NCI-H82 (cell line): ENCODE measurements at regions not wholly inside any gene's neighbourhood (a gene's known extent, or its start where the extent isn't known, plus 50 kb on each side); places are given as distances from the start of the nearest gene placed in this dataset.
"Not testable (repeated sequence)": the region's sequence is repeated elsewhere in the genome, so short reads cannot be mapped to it uniquely, and the experiment has no call there.

Source experiments
- DNase-seq: peaks from one replicate; lab custom pipeline; 2025; lab: John Stamatoyannopoulos, UW

DNA sequence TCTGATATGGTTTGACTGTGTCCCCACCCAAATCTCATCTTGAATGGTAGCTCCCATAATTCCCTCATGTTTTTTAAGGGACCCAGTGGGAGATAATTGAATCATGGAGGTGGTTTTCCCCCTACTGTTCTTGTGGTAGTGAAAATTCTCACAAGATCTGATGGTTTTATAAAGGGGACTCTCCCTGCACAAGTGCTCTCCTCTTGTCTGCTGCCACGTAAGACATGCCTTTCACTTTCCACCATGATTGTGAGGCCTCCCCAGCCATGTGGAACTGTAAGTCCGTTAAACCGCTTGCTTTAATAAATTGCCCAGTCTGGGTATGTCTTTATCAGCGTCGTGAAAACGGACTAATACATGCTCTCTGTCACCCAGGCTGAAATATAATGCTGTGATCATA, 200.9 kb upstream of the SLIT2 start:
- no peak for DNase-seq

DNA sequence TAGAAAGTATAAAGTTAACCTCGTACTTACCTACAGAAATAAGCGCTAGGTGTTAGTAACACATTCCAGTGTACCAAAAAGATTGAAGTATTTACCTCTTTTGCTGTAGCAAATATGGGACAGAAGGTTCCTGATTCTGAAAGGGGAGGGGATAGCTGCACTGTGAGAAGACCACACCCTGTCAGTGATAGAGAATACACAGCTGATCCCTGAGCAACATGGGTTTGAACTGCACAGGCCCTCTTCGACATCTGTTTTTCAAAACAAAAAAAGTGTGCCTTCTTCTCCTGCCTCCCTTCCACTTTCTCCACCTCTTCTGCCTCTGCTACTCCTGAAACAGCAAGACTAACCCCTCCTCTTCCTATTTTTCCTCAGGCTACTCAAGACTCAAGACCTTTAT, 201.8 kb upstream of the SLIT2 start:
- no peak for DNase-seq

DNA sequence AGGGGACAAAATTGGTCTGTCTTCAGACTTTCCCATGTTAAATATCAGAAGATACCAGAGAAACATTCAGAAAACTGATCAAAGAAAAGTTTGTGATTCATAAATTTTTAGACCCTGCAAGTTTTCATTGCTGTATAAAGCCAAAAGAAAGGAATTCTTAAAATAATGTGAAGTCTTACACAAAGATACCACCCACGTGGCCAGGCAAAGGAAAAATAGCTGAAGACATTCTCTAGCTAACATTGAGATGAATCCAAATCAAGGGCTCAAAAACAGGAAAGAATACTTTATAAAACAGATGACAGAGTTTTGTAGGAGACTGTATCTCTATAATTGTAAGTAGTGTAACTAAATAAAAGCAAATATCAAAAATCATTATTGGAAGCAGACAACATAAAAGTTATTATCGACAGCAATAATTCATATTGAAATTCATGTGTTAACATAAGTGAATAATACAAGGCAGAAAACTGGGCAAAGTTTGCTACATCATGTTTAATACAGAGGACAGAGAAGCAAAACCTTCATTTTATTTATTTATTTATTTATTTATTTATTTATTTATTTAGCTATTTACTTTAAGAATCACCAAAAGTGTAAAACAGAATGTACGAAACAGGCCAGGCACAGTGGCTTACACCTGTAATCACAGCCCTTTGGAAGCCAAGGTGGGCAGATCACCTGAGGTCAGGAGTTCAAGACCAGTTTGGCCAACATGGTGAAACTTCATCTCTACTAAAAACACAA, 204.6 kb upstream of the SLIT2 start:
- no peak for DNase-seq

DNA sequence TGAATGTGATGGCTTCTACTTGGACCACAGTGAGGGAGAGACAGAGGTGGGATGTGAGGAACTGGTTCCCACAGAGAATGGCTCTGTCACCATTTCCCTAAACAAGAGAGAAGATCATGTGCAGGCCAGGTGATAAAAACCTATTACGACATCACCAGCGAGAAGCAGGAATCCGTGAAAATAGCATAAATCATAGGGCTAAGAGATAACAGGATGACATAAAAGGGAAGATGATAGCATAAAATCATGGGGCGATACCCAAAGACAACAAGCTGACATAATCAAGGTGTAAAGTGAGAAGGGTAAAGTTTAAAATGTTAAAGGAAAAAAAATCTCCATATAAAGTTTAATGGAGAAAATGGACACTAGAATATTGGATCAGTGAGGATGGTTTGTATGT, 205.5 kb upstream of the SLIT2 start:
- DNase-seq: no peak

DNA sequence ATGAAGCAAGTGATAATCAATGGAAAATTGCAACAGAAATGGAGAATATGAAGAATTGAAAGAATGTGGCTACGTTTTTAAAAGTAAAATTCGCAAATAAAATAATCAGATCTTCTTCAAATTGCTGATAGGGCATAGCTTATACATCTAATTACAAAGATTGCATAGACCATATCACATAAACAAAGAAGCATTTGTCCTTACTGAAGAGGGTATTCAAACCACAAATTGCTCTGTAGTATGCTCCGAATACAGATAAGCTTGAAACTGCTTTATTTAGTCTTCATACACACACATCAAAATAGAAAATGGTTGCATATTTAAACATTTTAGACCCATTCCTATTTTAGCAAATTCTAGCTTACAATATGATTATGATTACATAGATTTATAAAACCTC, 206.7 kb upstream of the SLIT2 start:
- DNase-seq: no peak

DNA sequence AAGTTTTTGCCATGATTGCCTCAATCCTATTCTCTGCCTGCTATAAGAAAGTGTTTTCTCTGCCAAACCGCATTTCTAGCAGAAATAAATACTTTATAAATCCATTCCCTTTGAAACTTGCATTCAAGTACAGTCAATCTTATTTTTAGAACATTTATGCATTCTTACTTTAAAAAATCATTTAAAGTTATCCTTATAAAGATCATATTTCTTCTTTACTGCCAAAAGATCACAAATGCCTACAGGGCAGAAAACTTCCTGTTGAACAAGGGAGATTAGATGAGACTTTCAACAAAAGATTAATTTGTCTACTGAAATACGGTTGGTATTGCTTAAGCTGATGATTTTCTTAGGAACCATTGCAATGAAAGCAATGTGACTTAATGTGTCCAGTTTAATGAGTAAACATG, 207.2 kb upstream of the SLIT2 start:
- no peak for DNase-seq

DNA sequence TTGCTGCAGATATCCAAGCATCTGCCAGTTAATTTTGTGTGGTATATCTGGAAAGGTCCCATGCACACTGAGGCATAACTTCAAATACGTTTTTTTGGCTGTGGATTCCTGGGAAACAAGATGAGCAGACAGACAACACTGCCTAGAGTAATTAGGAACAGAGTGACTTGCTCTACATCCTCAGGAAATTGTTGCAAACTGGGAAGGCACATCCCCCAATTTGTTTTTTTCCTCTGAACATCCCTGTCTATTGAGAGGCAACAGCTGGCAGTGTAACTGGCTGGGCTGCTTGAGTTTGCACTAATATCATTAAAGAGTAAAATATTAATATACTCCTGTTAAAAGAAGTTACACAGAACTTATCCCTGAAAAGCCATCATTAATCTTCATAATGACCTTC, 207.7 kb upstream of the SLIT2 start:
- peak; percentile 14 for DNase-seq

DNA sequence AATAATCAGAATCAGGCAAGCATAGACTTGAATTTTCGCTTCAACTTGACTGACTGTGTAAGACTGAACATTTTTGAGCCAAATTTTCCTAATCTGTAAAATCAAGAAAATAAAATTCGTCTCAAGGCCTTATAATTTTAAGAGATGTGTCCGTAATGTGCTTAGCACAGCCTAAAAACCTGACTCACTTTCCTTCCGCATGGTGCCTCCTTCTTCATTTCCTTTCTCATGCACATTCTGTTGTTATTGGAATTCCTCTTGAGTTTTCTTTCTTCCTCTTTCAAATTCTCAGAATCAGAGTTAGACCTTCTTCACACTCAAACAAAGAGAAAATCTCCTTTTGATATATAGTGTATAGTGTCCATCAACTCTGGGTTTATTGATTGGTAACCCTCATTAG, 208.9 kb upstream of the SLIT2 start:
- DNase-seq: no peak

DNA sequence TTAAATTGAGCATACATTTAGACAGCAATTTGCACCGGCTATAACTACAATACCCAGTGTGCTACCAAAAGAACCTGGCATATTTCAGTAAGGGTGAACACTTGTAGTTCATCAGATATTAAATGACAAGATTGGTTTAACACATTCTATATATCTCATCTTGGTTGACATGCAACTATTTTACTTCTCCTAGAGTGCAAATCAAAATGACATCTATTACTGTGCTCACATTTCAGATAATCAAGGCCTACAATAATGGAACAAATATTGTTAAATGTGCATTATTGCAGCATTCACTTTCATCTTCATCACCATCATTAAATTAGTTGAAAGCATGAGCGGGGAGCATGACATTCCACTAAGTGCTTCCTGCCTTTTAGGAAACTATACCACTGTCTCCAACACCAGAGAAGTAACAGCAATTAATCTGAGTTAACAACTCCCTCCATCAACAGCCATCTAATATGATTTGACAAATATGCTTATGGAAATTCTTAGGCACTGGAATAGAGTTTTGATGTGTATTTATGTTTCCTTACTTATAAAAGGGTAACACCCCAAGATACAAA, 209.8 kb upstream of the SLIT2 start:
- no peak for DNase-seq

DNA sequence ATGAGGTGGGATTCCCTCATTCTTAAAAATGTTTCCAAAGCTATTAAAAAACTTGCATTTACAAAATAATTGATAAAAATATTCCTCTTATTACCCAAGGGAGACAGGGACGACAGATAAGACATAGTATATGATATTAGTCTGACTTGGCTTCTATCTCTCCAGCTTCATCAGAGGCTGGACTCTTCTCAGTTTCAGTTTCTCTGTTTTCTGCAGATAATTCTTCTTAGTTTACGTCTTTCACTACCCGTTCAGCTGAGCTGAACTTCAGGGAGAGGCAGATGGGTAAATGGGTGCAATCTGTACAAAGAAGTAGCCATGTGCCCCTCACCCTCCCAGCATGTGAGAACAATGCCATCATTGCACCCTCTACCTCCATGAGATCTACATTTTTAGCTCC, 214.0 kb upstream of the SLIT2 start:
- no peak for DNase-seq

DNA sequence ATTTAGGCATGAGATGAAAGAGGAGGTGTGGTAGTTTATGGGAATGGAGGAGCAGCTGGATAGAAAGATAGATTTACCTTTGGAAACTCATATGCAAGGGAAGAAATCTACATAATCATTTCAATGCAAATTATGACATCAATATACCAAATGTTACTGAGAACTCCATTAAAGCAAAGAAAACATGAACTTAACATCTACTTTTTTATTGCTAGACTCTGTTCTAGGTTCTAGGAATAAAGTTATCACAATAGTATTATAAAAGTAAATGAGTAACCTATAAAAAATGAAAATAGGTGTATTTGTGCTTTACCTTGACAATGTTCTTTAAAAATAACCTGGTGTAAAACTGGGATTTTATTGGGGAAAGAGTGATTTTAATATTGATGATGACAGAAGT, 221.6 kb upstream of the SLIT2 start:
- no peak for DNase-seq

DNA sequence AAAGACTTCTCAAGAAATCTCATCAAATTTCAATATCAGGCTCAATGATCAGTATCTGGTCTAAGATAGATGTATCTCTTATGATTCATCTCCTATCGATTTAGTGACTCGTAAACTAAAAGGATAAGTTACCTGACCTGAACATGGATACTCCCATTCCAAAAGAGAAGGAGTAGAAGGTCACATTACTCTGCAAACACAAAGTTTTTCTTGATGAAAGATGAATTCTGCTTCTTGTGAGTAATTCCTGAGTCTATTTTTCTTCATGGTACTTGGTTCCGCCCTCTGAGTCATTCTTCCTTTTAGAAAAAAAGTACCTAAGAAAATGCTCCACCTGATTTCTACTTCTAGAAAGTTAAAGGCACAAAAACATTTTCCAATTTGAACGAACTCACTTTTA, 223.1 kb upstream of the SLIT2 start:
- no peak for DNase-seq

DNA sequence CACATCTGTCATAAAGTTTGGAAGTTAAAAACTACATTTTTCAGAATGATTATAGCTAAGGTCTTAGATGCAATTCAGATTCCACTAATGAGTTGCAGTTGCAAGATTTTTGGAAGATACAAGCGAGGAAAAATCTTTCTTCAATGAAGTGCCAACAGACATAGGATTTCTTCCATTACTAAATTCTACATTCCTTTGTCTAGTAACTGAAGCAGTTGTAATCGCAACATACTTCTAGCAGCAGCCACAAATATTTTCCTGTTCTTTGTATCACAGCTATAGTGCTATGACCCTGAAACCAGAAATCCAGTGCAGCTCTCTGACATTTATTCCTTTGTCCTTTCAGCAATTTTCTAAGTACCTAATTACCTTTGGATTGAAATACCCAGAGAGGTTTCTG, 225.2 kb upstream of the SLIT2 start:
- no peak for DNase-seq

DNA sequence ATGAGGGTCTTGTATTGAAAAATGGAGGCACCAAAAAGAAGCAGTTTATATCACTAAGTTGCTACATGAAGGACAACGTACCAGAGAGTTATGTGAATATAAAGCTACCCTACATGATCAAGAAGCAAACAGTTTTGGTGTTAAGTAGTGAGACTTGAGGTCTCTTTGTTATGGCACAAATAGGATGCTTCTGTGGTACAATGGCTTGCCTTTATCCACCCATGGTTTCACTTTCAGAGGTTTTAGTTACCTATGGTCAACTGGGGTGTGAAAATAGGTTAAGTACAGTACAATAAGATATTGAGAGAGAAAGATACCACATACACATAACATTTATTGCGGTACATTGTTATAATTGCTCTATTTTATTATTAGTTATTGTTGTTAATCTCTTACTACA, 229.2 kb upstream of the SLIT2 start:
- DNase-seq: no peak

DNA sequence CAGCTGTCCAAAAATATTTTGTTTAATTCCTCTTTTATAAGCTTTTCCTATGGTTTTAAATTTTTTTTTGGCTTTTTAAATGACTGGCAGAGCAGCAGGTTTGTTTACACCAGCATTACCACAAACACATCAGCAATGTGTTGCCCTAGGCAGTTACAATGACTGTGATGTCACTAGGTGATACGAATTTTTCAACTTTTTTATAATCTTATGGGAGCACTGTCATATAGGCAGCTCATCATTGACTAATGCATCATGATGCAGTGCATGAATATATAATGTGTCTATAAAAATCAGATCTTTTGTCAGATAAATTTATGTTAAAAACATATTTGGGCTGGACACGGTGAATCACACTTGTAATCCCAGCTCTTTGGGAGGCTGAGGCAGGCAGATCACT, 231.6 kb upstream of the SLIT2 start:
- DNase-seq: no peak

DNA sequence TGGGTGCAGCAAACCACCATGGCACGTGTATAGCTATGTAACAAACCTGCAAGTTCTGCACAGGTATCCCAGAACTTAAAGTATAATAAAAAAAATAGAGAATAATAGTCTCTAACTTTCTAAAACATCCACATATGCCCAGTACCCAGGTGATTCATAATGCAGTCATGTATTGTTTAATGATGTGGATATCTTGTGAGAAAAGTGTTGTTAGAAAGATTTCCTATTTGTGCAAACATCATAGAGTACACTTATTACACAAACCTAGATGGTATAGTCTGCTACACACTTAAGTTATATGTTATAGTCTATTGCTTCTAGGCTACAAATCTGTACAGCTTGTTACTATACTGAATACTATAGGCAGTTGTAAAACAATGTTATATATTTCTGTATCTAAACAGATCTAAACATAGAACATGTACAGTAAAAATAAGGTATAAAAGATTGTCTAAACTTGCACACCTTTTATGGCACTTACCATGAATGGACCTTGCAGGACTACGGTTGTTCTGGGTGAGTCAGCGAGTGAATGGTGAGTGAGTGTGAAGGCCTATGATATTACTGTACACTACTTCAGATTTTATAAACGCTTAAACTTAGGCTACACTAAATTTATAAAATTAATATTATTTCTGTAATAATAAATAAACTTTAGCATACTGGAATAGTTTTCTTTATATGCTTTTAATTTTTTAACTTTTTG, 232.2 kb upstream of the SLIT2 start:
- no peak for DNase-seq

DNA sequence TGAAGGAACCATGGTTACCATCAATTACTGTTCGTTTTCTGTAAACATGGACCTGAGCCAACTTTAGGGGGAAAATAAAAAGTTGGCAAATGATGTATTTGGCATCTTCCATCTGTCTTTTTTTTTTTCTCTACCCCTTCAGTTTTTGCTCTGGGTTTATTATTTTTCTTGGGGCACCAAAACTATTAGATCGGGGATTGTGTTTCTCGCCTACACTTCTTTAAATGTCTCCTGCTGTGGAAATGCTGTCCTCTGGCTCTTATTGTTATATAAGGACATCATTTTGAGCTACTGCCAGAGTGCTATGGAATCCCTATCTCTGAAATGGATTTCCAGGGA, 234.0 kb upstream of the SLIT2 start:
- no peak for DNase-seq

DNA sequence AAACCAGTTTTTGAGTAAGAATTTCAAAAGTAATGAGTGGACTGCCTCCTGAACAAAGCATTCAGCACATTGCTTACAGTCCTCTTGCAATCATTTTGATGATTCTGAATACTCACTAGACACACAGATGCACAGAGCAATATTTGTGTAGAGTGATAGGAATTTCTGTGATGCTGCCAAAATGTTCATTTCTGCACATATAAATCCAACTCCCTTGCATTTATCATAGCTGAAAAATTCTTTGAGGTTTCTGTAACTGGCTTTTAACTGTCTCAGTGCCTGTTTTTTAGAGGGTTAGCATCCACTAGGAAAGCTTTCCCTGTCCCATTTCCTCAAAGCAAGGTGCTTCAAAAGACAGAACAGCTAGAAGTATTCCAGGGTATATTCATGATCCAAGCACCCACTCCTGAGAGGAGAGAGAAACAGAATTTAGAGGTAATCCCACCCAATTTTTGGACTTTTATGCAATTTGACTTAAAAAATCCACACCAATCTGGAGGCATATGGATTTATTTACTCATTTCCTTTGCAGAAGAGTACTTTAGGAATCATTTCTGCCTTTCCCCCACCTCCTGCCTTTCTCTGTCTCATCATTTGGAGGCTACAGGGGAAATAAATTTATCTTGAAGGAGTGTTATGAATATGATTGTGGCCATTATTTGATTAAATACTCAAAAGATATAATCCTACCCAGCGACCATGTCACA, 234.5 kb upstream of the SLIT2 start:
- no peak for DNase-seq

DNA sequence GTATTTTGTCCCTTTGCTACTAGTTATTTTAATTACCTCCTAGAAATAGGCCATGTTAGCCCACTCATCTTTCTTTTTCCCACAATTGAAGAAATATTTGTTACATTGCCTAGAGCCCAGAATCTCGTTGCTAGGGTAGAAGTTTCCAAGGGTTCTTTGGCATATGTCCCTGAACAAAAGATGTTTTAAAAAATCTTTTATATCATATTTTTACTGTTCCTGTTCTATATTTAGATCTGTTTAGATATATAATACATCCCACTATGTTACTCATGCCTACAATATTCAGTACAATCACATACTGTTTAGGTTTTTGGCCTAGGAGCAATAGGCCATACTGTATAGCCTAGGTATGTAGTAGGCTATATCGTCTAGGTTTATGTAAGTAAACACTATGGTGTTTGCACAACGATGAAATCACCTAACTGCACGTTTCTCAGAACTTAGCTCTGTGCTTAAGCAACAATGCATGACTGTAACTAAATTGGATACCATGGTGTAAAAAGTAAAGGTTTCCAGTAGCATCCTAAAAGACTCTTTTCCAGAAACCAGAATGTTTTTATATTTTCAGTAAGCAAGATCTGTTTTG, 236.0 kb upstream of the SLIT2 start:
- DNase-seq: no peak

DNA sequence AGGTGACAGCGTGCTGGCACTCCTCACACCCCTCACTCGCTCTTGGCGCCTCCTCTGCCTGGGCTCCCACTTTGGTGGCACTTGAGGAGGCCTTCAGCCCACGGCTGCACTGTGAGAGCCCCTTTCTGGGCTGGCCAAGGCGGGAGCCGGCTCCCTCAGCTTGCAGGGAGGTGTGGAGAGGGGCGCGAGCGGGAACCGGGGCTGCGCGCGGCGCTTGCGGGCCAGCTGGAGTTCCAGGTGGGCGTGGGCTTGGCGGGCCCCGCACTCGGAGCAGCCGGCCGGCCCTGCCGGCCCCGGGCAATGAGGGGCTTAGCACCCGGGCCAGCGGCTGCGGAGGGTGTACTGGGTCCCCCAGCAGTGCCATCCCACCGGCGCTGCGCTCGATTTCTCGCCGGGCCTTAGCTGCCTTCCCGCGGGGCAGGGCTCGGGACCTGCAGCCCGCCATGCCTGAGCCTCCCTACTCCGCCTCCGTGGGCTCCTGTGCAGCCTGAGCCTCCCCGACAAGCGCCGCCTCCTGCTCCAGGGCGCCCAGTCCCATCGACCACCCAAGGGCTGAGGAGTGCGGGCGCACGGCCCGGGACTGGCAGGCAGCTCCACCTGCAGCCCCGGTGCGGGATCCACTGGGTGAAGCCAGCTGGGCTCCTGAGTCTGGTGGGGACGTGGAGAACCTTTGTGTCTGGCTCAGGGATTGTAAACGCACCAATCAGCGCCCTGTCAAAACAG, 247.7 kb upstream of the SLIT2 start:
- not testable (repeated sequence) for DNase-seq

DNA sequence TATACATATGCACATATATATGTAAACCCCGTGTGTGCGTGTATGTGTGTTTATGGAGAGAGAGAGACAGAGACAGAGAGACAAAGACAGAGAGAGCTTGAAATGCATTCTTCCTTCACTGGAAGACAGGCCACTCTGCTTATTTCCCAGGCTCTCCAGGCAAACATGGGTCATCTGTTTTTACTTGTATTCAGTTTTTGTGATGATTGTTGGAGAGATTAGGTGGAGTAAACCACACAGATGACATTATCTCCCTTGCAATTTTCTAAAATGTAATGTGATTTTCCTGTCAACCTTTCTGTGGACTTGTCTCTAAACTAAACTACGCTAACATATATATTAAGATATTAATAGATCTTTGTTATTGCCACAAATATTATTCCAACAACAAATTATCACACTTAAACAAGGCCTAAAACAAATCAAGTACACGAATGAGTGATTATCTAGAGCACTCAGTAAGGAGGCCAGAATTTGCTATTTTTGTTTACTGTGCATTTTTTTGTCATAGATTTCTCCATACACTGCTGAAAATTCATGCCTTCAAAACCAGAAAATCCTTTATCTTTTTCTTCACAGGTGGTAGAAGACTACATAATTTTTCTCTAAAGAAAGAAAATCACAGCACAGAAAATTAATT, 251.8 kb upstream of the SLIT2 start:
- no peak for DNase-seq

DNA sequence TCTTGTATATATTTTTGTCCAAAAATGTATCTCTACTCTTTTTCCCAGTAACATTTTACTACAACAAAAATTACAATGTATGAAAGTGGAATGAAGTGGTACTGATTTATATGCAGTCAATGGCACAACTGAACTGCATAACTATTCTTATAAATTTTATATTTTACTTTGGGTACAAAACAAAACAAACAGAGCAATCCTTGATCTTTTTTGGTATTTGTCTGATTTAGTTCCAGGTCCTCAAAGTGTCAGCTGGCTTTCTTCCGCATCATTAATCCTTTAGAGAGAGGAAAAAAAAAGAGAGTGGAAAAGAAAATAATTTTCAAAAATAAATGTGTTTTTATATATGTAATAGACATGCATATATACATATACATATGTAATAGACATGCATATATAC, 252.4 kb upstream of the SLIT2 start:
- no peak for DNase-seq
